Skin epidermis (tissue), 12 donors: ENCODE measurements at regions not wholly inside any gene's neighbourhood (a gene's known extent, or its start where the extent isn't known, plus 50 kb on each side); places are given as distances from the start of the nearest gene placed in this dataset.

ENCODE experiments used
- H3K27ac ChIP-seq, 21 experiments: fragments of 200-600 bp; sonication (generic) in 11 of 21; one replicate each; pipeline ENCODE4 v1.5.0; 2020; ENCODE audit warnings: mild to moderate bottlenecking in 3 of 21, inconsistent platforms in 2 of 21, moderate library complexity in 2 of 21
- H3K4me3 ChIP-seq, 7 experiments: fragments of 200-600 bp; sonication (generic) in 2 of 7; one replicate each; pipeline ENCODE4 v1.5.0; 2020; ENCODE audit warnings: inconsistent platforms in 2 of 7, mild to moderate bottlenecking in 2 of 7, moderate library complexity in 1 of 7

DNA sequence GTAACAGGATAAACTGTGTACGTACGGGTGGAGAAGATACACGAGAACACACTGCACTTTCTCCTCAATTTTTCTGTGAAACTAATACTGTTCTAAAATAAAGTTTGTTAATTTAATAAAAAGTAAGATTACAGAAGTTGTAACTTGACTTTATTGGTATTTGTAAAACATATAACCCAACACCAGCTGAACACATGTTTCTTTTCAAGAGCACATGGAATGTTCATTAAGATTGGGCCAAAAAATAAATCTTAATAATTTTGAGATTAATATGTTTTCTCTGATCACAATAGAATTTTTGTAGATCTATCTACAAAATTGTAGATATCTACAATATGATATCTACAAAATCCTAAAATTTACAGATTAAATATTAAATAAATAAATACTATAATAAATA, 55.1 kb upstream of the ZNF599 start:
- H3K27ac ChIP-seq: no peak overlapping the region
- H3K4me3 ChIP-seq: no peak overlapping the region

DNA sequence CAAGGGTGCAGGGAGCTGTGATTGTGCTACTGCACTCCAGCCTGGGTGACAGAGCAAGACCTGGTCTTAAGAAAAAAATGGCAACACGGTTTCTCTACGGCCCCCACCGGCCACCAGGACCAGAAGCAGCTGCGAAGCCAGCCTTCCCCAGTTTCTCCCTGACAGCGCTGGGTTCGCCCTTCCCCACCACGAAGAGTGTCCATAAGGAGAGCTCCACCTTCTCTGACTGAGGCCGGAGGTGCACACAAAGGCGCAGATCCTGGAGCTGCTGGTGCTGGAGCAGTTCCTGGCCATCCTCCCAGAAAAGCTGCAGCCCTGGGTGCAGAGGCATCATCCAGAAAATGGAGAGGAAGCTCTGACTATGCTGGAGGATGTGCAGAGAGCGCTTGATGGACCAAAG, 52.2 kb upstream of the ZNF599 start:
- no peak overlapping the region for H3K27ac ChIP-seq

DNA sequence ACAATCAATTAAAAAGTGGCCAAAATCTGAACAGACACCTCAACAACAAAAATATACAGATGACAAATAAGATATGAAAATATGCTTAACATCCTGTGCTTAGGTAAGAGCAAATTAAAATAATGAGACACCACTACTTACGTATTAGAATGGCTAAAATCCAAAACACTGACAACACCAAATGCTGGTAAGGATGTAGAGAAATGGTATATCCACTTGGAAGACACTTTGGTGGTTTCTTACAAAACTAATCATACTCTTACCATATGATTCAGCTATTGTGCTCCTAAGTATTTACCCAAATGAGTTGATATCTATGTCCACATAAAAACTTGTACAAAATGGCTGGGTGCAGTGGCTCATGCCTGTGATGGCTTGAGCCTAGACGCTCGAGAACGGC, 51.7 kb upstream of the ZNF599 start:
- Histone ChIP-seq H3K4me3 (no peak overlapping the region), H3K27ac (no peak overlapping the region)

More for the DNA sequence above, 52.2 kb upstream of the ZNF599 start:
- H3K4me3 ChIP-seq: no peak overlapping the region
